ENCODE measurements at regions not wholly inside any gene's neighbourhood (a gene's known extent, or its start where the extent isn't known, plus 50 kb on each side); places are given as distances from the start of the nearest gene placed in this dataset.

- 72% methylated on average over 2 of the region's 2 CpGs for WGBS
- intact Hi-C loops (cut with DNase I) = no loop called here
- H3K4me1 ChIP-seq = no peaks in the 10 kb centered on the region
Observed at GRCh38 chr3:132904-133303, 63.7 kb upstream of the CHL1 start.

DNA sequence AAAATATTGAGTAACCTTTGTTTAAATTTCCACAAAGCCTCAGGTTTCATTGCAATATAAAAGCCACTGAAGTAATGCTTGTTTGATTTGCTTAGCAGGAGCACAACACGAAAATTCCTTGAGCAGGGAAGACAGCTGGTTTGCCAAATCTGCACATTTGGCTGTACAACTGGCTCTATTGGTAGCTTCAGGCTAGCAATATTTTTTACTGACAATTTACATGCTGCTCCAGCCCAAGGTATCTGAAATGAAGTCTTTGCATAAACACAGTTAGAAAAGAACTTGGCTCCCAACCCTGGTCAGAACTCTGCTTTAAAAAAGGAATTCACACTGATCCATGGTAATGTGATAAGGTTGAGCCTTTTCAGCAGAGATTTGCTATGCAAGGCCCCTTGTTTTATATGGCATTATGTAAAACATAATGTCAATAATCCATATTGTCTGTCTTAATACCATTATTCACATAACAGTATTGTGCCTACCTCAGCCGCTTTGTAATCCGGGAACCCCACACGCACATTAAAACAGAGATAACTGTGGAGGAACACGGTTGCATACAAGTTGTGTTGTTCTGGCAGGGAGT, 55.7 kb upstream of the CHL1 start:
- no peak for TF ChIP-seq POLR2A (IDR thresholded peaks at IDR 0.05; ENCODE audit: low read depth)
- no peak for TF ChIP-seq EP300 (IDR thresholded peaks at IDR 0.05)
- no peak for TF ChIP-seq POLR2AphosphoS5 (IDR thresholded peaks at IDR 0.05)
- TF ChIP-seq, protein P1, sequence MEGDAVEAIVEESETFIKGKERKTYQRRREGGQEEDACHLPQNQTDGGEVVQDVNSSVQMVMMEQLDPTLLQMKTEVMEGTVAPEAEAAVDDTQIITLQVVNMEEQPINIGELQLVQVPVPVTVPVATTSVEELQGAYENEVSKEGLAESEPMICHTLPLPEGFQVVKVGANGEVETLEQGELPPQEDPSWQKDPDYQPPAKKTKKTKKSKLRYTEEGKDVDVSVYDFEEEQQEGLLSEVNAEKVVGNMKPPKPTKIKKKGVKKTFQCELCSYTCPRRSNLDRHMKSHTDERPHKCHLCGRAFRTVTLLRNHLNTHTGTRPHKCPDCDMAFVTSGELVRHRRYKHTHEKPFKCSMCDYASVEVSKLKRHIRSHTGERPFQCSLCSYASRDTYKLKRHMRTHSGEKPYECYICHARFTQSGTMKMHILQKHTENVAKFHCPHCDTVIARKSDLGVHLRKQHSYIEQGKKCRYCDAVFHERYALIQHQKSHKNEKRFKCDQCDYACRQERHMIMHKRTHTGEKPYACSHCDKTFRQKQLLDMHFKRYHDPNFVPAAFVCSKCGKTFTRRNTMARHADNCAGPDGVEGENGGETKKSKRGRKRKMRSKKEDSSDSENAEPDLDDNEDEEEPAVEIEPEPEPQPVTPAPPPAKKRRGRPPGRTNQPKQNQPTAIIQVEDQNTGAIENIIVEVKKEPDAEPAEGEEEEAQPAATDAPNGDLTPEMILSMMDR (IDR thresholded peaks at IDR 0.05) = no peak
- H3K9me3 ChIP-seq = no peaks in the 10 kb centered on the region
- no peak for DNase-seq (ENCODE audit: extremely low spot score)
- intact Hi-C loops (cut with DNase I) = no loop called here
- no peaks in the 10 kb centered on the region for H3K27me3 ChIP-seq
- H3K27ac ChIP-seq (replicated peaks in 1 of 4) = no peak overlapping the region
- peaks cover 0 to 12% (median 2%) of the 10 kb centered on the region in 4 donors for H3K4me1 ChIP-seq
- H3K36me3 ChIP-seq = no peaks in the 10 kb centered on the region
- no peak overlapping the region for H3K4me3 ChIP-seq
- 69% methylated on average over 5 of the region's 5 CpGs for WGBS

More at GRCh38 chr3:132904-133303, 63.7 kb upstream of the CHL1 start:
- no peak overlapping the region for H3K4me3 ChIP-seq
- no peaks in the 10 kb centered on the region for H3K9me3 ChIP-seq
- no peak overlapping the region for H3K27ac ChIP-seq (replicated peaks in 1 of 4)
- TF ChIP-seq POLR2AphosphoS5 (IDR thresholded peaks at IDR 0.05) (no peak), EP300 (IDR thresholded peaks at IDR 0.05) (no peak), POLR2A (IDR thresholded peaks at IDR 0.05; ENCODE audit: low read depth) (no peak)
- TF ChIP-seq, protein P1 (IDR thresholded peaks at IDR 0.05) = no peak
- H3K36me3 ChIP-seq = no peaks in the 10 kb centered on the region
- no peaks in the 10 kb centered on the region for H3K27me3 ChIP-seq
- no peak for DNase-seq (ENCODE audit: extremely low spot score)
